HG03442 (cell line): ENCODE measurements at regions not wholly inside any gene's neighbourhood (a gene's known extent, or its start where the extent isn't known, plus 50 kb on each side); places are given as distances from the start of the nearest gene placed in this dataset.

Source experiments
- ATAC-seq: cut with Tn5 transposase; IDR thresholded peaks from one replicate; pipeline ENCODE4 v1.9.1; 2021; ENCODE audit warnings: mild to moderate bottlenecking, moderate library complexity; ENCODE audit not compliant: unreplicated experiment

DNA sequence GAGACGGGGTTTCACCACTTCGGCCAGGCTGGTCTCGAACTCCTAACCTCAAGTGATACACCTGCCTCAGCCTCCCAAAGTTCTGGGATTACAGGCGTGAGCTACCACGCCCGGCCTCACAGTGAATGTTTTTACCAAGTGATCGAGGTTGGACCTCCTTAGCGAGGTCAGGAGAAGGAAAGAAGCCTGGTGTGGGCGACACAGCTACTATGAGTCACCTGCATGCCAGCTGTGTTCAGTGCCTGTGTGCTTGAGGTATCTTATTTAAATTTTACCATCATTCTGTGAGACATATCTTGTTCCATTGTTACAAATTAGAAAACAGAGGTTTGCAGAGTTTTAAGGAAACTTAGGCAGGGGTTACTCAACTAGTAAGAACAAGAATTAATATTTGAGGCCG, 174.8 kb upstream of the DYNLRB2 start:
- no peak for ATAC-seq

- ATAC-seq: no peak
Observed at GRCh38 chr16:80362816-80363215, 178.0 kb upstream of the DYNLRB2 start.

GRCh38 chr16:80356365-80356764, 184.4 kb upstream of the DYNLRB2 start:
- no peak for ATAC-seq

- ATAC-seq: no peak
Observed at GRCh38 chr16:80355335-80355734, 185.5 kb upstream of the DYNLRB2 start.

DNA sequence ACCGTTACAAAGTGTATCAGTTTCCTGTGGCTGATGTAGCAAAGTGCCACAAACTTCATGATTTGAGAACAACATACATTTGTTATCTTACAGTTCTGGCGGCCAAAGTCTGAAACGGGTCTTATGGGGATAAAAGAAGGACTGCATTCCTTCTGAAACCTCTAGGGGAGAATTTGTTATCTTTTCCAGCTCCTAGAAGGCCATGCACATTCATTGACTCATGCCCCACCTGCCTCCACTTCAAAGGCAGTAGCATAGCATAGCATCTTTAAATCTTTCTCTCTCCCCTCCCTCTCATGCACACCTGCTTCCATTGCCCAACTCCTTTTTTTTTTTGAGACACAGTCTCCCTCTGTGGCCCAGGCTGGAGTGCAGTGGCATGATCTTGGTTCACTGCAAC, 190.7 kb upstream of the DYNLRB2 start:
- ATAC-seq: no peak

- ATAC-seq: no peak
Observed at GRCh38 chr16:80347900-80348299, 192.9 kb upstream of the DYNLRB2 start.

GRCh38 chr16:80347002-80347401, 193.8 kb upstream of the DYNLRB2 start:
- no peak for ATAC-seq

GRCh38 chr16:80346111-80346632, 194.6 kb upstream of the DYNLRB2 start:
- peak; percentile 71 for ATAC-seq

GRCh38 chr16:80345701-80346100, 195.1 kb upstream of the DYNLRB2 start:
- ATAC-seq: no peak

DNA sequence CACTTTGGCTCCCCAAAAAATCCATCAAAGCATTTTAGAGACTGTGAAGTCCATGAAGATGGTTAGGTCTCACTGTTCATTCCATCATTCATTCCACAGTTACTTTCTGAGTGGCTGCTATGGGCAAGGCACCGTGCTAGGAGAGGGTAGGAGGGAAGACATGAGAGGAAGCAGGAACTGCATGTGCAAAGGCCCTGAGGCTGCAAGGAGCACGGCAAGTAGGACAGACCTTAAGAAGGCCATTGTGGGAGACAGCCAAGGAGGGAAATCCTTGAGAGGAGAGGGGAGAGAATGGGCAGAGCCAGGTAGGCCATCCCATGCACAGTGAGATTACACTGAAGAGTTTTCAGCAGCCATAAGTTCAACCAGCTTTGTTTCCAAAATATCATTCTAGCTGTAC, 196.2 kb upstream of the DYNLRB2 start:
- ATAC-seq: no peak

DNA sequence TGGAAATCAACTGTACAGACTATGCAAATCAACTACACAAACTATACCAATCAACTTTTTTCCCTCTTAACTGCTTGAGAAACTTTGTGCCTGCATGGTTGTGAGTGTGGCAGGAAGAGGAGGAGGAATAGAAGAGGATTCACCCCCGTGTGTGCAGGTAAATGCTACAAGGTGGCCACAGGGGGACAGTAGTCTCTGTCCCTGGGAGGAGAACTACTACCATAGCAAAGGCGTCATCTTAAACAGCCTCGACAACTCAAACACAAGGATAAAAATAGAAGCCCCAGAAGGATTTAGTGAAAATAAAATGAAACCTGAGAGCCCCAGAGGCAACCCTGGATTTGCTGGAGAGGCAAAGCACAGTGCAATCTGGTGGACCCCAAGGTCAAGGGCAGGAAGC, 199.5 kb upstream of the DYNLRB2 start:
- no peak for ATAC-seq

DNA sequence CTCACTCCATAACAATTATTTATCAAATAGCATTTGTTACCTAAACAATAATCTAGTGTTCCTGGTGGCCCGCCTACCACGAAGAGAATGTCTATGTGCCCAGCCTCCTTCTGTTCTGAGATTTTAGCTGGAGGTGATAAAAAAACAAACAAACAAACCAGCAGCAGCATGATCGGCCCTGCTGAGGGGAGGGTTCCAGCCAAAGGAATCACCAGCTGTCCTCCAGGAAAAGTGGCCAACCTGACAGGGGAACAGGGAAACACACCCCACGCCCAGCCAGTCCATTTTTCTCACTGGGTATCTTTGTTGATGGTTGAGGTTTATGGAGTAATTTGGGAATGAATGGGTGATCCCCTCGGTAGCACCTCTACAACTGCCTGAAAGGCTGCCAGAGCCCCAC, 203.0 kb upstream of the DYNLRB2 start:
- ATAC-seq: no peak

DNA sequence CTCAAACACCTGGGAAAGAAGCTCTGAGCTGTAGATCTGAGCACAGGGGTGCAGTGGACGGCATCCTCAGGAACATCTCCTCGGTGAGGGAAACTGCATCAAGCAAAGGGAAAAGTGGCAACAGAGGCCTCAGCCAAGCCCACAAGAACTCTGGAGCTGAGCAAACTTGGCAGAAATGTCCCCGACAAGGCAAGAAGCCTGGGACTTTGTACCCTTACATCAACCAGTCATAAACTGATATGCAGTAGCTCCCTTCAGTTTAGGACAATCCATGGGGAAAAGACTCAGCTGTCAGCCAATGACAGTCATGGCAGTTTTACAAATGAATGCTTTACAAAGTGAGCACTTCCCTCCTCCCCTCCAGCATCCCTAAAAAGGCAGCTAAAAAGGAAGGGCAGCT, 210.0 kb upstream of the DYNLRB2 start:
- ATAC-seq: no peak

GRCh38 chr16:80330150-80330549, 210.6 kb upstream of the DYNLRB2 start:
- ATAC-seq: no peak

GRCh38 chr16:80327740-80328139, 213.1 kb upstream of the DYNLRB2 start:
- ATAC-seq: no peak

GRCh38 chr16:80324371-80324770, 216.4 kb upstream of the DYNLRB2 start:
- ATAC-seq: no peak

GRCh38 chr16:80323808-80324195, 217.0 kb upstream of the DYNLRB2 start:
- no peak for ATAC-seq

DNA sequence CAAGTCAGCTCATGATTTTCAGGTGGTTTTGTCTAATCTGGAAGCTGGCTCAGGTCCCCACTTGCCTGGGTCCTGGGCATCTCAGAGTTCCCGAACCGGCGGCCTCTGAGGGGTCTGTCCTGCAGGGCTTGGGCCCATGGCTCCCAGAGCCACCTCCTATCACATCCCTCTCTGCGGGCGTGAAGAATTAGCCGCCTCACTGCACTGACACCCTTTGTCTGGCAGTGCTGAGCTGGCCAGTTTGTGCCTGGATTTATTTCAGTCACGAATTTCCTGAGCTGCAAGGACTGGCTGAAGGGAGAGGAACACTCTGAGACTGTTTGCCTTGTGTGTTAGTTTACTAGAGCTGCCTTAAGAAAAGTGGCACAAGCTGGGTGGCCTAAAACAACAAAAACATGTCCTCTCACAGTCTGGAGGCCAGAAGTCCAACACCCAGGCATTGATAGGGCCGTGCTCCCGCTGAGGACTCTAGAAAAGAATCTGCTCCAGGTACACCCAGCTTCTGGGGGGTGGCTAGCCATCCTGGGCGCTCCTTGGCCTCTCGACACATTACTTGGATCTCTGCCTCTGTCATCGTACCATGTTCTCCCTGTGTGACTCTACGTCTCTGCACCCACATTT, 217.5 kb upstream of the DYNLRB2 start:
- no peak for ATAC-seq

DNA sequence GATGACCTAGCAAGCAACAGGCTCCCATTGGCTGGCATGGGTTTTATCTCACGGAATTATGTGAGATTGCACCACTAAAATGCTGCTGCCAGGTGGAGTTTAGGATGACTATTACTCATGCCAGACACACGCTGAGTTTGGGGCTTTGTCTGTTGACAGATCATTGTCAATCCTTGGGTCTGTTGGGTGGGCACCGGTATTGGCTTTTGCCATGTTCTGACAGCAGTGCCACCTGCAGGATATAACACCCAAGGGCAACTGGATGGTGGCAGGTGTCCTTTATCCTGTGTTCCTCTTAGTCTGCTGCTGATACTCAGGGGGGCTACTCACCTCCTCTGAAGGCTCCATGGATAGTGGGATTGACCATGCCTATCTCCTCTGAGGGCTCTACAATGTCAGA, 221.6 kb upstream of the DYNLRB2 start:
- no peak for ATAC-seq

GRCh38 chr16:80318107-80318506, 222.7 kb upstream of the DYNLRB2 start:
- ATAC-seq: no peak

GRCh38 chr16:80317599-80318037, 223.2 kb upstream of the DYNLRB2 start:
- ATAC-seq: no peak

- ATAC-seq: no peak
Observed at GRCh38 chr16:80317116-80317515, 223.7 kb upstream of the DYNLRB2 start.

DNA sequence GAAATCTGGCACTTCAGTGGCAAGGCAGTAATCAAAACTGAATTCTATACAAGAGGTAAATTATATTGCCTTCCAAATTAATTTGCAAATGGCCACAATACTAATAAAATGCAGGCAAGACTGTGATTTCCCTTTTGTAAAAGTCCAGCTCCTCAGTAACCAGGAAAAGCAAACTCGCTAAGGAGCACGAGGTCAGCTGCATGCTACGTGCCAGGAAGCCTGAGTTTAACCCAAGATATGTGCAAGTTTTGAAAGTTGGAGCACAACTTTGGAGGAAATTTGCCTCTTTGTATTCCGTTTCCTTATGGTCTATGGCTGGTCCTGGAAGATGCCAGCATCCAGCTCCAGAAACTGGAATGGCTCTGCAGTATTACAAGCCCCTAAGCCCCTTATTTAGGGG, 226.8 kb upstream of the DYNLRB2 start:
- no peak for ATAC-seq
